NCI-H748 treated with DMSO at 0.1 percent for 48 hours (cell line): ENCODE measurements at regions not wholly inside any gene's neighbourhood (a gene's known extent, or its start where the extent isn't known, plus 50 kb on each side); places are given as distances from the start of the nearest gene placed in this dataset.

Source experiments
- DNase-seq: peaks from one replicate; lab custom pipeline; 2025; lab: John Stamatoyannopoulos, UW

GRCh38 chr11:110027627-110028371, 65.4 kb upstream of the ZC3H12C start:
- DNase-seq, result no peak

- no peak for DNase-seq
These were observed 64.3 kb upstream of the ZC3H12C start for GRCh38 chr11:110028921-110029320.

GRCh38 chr11:110029714-110030113, 63.5 kb upstream of the ZC3H12C start:
- no peak for DNase-seq

- DNase-seq, result no peak
These were observed 62.0 kb upstream of the ZC3H12C start for GRCh38 chr11:110031171-110031570.

- no peak for DNase-seq
These were observed 60.9 kb upstream of the ZC3H12C start for GRCh38 chr11:110032259-110032658.

GRCh38 chr11:110032957-110033570, 60.1 kb upstream of the ZC3H12C start:
- no peak for DNase-seq

GRCh38 chr11:110034806-110035205, 58.4 kb upstream of the ZC3H12C start:
- DNase-seq, result no peak

GRCh38 chr11:110035357-110035756, 57.8 kb upstream of the ZC3H12C start:
- no peak for DNase-seq

GRCh38 chr11:110038201-110038600, 55.0 kb upstream of the ZC3H12C start:
- DNase-seq, result no peak
